WERI-Rb-1 (cell line): ENCODE measurements at regions not wholly inside any gene's neighbourhood (a gene's known extent, or its start where the extent isn't known, plus 50 kb on each side); places are given as distances from the start of the nearest gene placed in this dataset.

Source experiments
- DNase-seq: peaks from one replicate; pipeline ENCODE4 v3.0.0-alpha.2; 2020
- H3K27ac ChIP-seq: fragments of 250-450 bp; sonication (Bioruptor Pico); 2 replicates; pipeline ENCODE4 v1.5.1; 2020; ENCODE audit warnings: mild to moderate bottlenecking, moderate library complexity
- H3K27me3 ChIP-seq: fragments of 250-450 bp; sonication (Bioruptor Pico); 2 replicates; pipeline ENCODE4 v1.5.1; 2021; ENCODE audit warnings: mild to moderate bottlenecking, low read depth, moderate library complexity; ENCODE audit not compliant: insufficient read depth, severe bottlenecking
- H3K36me3 ChIP-seq: fragments of 250-450 bp; sonication (Bioruptor Pico); 2 replicates; pipeline ENCODE4 v1.5.1; 2020; ENCODE audit warnings: mild to moderate bottlenecking, moderate library complexity
- H3K4me3 ChIP-seq: 2 replicates; pipeline ENCODE4 v1.5.1; 2011; ENCODE audit warnings: low read depth, mild to moderate bottlenecking, control low read depth, low read length
- H3K9me3 ChIP-seq: fragments of 250-450 bp; sonication (Bioruptor Pico); 2 replicates; pipeline ENCODE4 v1.5.1; 2021; ENCODE audit warnings: mild to moderate bottlenecking, moderate library complexity; ENCODE audit not compliant: severe bottlenecking
- CTCF ChIP-seq: IDR thresholded peaks from 2 replicates; pipeline ENCODE4 v1.5.1; 2011; ENCODE audit warnings: low read depth, mild to moderate bottlenecking, control low read depth, inconsistent platforms, low read length

- no peaks in the 10 kb centered on the region for H3K9me3 ChIP-seq
- H3K4me3 ChIP-seq, result no peak overlapping the region
- DNase-seq, result no peak
- no peak for TF ChIP-seq CTCF
- H3K36me3 ChIP-seq, result no peaks in the 10 kb centered on the region
- H3K27ac ChIP-seq, result no peak overlapping the region
- peaks cover 7% of the 10 kb centered on the region for H3K27me3 ChIP-seq
Observed at GRCh38 chr5:171632616-171633015, 153.0 kb upstream of the SMIM23 start.

GRCh38 chr5:171633776-171634470 is 151.7 kb upstream of the SMIM23 start:
- Histone ChIP-seq H3K4me3 (no peak overlapping the region), H3K9me3 (no peaks in the 10 kb centered on the region), H3K27ac (no peak overlapping the region), H3K27me3 (peaks cover 7% of the 10 kb centered on the region), H3K36me3 (no peaks in the 10 kb centered on the region)
- no peak for DNase-seq
- no peak for TF ChIP-seq CTCF

- H3K9me3 ChIP-seq, result no peaks in the 10 kb centered on the region
- H3K4me3 ChIP-seq, result no peak overlapping the region
- peaks cover 7% of the 10 kb centered on the region for H3K27me3 ChIP-seq
- H3K27ac ChIP-seq, result no peak overlapping the region
- no peak for DNase-seq
- H3K36me3 ChIP-seq, result no peaks in the 10 kb centered on the region
- TF ChIP-seq CTCF, result no peak
Observed at GRCh38 chr5:171634511-171634910, 151.1 kb upstream of the SMIM23 start.

DNA sequence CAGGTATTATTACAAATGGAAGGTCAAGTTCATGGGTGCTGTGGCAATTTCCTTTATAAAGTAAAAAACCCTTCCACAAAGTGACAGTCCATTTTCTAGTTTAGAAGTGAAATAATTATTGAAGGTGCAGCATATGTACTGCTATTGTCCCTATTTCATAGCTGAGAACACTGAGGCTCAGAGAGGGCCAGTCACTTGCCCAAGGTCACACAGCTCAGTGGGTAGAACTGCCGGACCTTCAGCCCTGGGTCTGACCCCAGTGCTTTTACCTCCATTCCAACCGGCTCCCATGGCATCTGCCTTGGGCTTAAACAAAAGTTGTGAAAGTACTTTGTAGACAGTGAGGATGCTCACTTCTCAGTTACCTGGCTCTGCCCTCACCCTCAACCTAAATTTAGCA is 150.6 kb upstream of the SMIM23 start:
- TF ChIP-seq CTCF, result no peak
- Histone ChIP-seq H3K4me3 (no peak overlapping the region), H3K27me3 (peaks cover 7% of the 10 kb centered on the region), H3K9me3 (no peaks in the 10 kb centered on the region), H3K36me3 (no peaks in the 10 kb centered on the region), H3K27ac (no peak overlapping the region)
- DNase-seq, result no peak

DNA sequence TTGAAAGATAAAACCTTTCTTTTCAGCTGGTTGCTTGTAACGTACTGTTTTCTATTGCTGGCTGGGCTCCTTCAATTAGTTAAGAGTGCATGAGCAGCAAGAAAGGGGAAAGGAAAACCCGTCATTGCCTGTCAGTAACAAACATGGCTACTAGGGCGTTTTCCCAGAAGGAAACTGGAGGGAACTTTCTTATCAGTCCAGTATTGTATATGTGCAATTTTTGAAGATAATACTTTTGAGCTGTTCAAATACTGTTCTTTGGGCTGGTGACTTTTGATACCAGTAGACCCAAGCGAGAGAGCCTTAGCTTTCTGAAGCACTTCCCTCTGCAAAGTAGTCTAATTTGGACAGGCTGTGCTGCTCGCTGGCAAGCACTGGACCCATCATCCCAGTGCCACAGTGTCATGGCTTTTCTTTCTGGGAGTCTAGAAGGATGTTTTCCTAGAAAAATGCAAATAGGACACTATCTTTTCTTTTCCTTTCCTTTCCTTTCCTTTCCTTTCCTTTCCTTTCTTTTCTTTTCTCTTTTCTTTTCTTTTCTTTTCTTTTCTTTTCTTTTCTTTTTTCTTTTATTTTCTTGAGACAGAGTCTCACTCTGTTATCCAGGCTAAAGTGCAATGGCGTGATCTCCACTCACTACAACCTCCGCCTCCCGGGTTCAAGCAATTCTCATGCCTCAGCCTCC is 149.9 kb upstream of the SMIM23 start:
- no peak for DNase-seq
- H3K9me3 ChIP-seq, result no peaks in the 10 kb centered on the region
- H3K27ac ChIP-seq, result no peak overlapping the region
- H3K27me3 ChIP-seq, result peaks cover under 1% of the 10 kb centered on the region
- H3K4me3 ChIP-seq, result no peak overlapping the region
- H3K36me3 ChIP-seq, result no peaks in the 10 kb centered on the region
- no peak for TF ChIP-seq CTCF
